OCI-LY3 (cell line): ENCODE measurements at regions not wholly inside any gene's neighbourhood (a gene's known extent, or its start where the extent isn't known, plus 50 kb on each side); places are given as distances from the start of the nearest gene placed in this dataset.

Experiments used
- H2AFZ ChIP-seq: fragments of 200-600, 300-600 bp; shearing (Covaris generic); 2 replicates; pipeline ENCODE4 v1.6.0; 2014; ENCODE audit warnings: antibody characterized with exemption, low read depth, low read length
- H3K27ac ChIP-seq: fragments of 200-600, 300-600 bp; sonication (generic); 2 replicates; pipeline ENCODE4 v1.5.1; 2014; ENCODE audit warnings: mild to moderate bottlenecking, low read length, moderate library complexity, mixed read lengths
- H3K27me3 ChIP-seq: fragments of 200-600, 300-600 bp; sonication (generic); 2 replicates; pipeline ENCODE4 v1.6.1; 2014; ENCODE audit warnings: low read depth, low read length, mixed read lengths
- H3K36me3 ChIP-seq: fragments of 200-600, 300-600 bp; sonication (generic); replicated peaks from 2 replicates; pipeline ENCODE3; 2014; ENCODE audit warnings: low read depth, low read length, mixed read lengths
- H3K4me1 ChIP-seq: fragments of 300-600, 200-600 bp; sonication (generic); 2 replicates; pipeline ENCODE4 v1.6.1; 2014; ENCODE audit warnings: low read length, mixed read lengths
- H3K4me2 ChIP-seq: fragments of 200-600, 300-600 bp; sonication (generic); 2 replicates; pipeline ENCODE4 v1.6.1; 2014; ENCODE audit warnings: low read length, mixed read lengths
- H3K4me3 ChIP-seq: fragments of 300-600, 200-600 bp; sonication (generic); 2 replicates; pipeline ENCODE4 v1.5.1; 2014; ENCODE audit warnings: antibody characterized with exemption, mild to moderate bottlenecking, low read length, moderate library complexity
- H3K79me2 ChIP-seq: fragments of 300-600, 200-600 bp; shearing (Covaris generic); 2 replicates; pipeline ENCODE4 v1.6.1; 2014; ENCODE audit warnings: mild to moderate bottlenecking, low read length, mixed read lengths
- H3K9ac ChIP-seq: fragments of 300-600, 200-600 bp; shearing (Covaris generic); 2 replicates; pipeline ENCODE4 v1.6.0; 2014; ENCODE audit warnings: mild to moderate bottlenecking, low read length, moderate library complexity
- H3K9me3 ChIP-seq: fragments of 200-600, 300-600 bp; shearing (Covaris generic); 2 replicates; pipeline ENCODE4 v1.6.1; 2014; ENCODE audit warnings: low read length, mixed read lengths; ENCODE audit not compliant: insufficient read depth
- H4K20me1 ChIP-seq: fragments of 200-600, 300-600 bp; sonication (generic); 2 replicates; pipeline ENCODE4 v1.6.1; 2016; ENCODE audit warnings: low read length, mixed read lengths; ENCODE audit not compliant: insufficient read depth
- CTCF ChIP-seq: fragments of 200-600, 300-600 bp; sonication (generic); IDR thresholded peaks from 2 replicates; pipeline ENCODE4 v1.5.1; 2014; ENCODE audit warnings: antibody characterized with exemption, low read length, low read depth
- EZH2phosphoT487 ChIP-seq: fragments of 200-600 bp; shearing (Covaris generic); IDR thresholded peaks from 2 replicates; pipeline ENCODE4 v1.6.1; 2018; ENCODE audit warnings: antibody characterized with exemption, mixed run types, low read depth

GRCh38 chr6:121884620-121885019 is 449.2 kb downstream of the GJA1 start:
- Histone ChIP-seq H3K4me1 (no peaks in the 10 kb centered on the region), H3K79me2 (no peaks in the 10 kb centered on the region), H3K4me3 (no peak overlapping the region), H3K27me3 (no peaks in the 10 kb centered on the region), H3K27ac (no peak overlapping the region), H3K9ac (no peak overlapping the region), H4K20me1 (no peaks in the 10 kb centered on the region), H3K4me2 (no peak overlapping the region), H3K36me3 (no peaks in the 10 kb centered on the region), H3K9me3 (no peaks in the 10 kb centered on the region), H2AFZ (no peak overlapping the region)
- TF ChIP-seq CTCF (no peak), EZH2phosphoT487 (no peak)

GRCh38 chr6:121885399-121886152 is 450.1 kb downstream of the GJA1 start:
- Histone ChIP-seq H3K9me3 (no peaks in the 10 kb centered on the region), H2AFZ (no peak overlapping the region), H3K27me3 (no peaks in the 10 kb centered on the region), H3K4me3 (no peak overlapping the region), H3K4me1 (no peaks in the 10 kb centered on the region), H3K27ac (no peak overlapping the region), H3K79me2 (no peaks in the 10 kb centered on the region), H3K9ac (no peak overlapping the region), H4K20me1 (no peaks in the 10 kb centered on the region), H3K36me3 (no peaks in the 10 kb centered on the region), H3K4me2 (no peak overlapping the region)
- TF ChIP-seq EZH2phosphoT487 (no peak), CTCF (no peak)

GRCh38 chr6:121886223-121886830 is 450.9 kb downstream of the GJA1 start:
- H3K9ac ChIP-seq = no peak overlapping the region

More at GRCh38 chr6:121886223-121886830, 450.9 kb downstream of the GJA1 start:
- Histone ChIP-seq H3K36me3 (no peaks in the 10 kb centered on the region), H3K4me1 (no peaks in the 10 kb centered on the region), H3K79me2 (no peaks in the 10 kb centered on the region), H3K4me2 (no peak overlapping the region), H2AFZ (no peak overlapping the region), H3K27me3 (no peaks in the 10 kb centered on the region), H4K20me1 (no peaks in the 10 kb centered on the region), H3K27ac (no peak overlapping the region), H3K9me3 (no peaks in the 10 kb centered on the region), H3K4me3 (no peak overlapping the region)
- TF ChIP-seq EZH2phosphoT487 (no peak), CTCF (no peak)
